Vagina (tissue), 2 donors: ENCODE measurements at regions not wholly inside any gene's neighbourhood (a gene's known extent, or its start where the extent isn't known, plus 50 kb on each side); places are given as distances from the start of the nearest gene placed in this dataset.

Experiments used
- DNase-seq, 2 donors: peaks; one replicate each; pipeline ENCODE4 v3.0.0-alpha.2; 2017; ENCODE audit errors: extremely low spot score in 2 of 2
- H3K27ac ChIP-seq: fragments of 200-600 bp; sonication (generic); one replicate; pipeline ENCODE4 v1.5.1; 2019
- H3K27me3 ChIP-seq: fragments of 200-600 bp; sonication (generic); one replicate; pipeline ENCODE4 v1.5.1; 2019
- H3K36me3 ChIP-seq, 2 donors: fragments of 200-600 bp; sonication (generic); one replicate each; pipeline ENCODE4 v1.5.1; 2017 to 2019
- H3K4me1 ChIP-seq: fragments of 200-600 bp; sonication (generic); one replicate; pipeline ENCODE4 v1.5.1; 2019
- H3K4me3 ChIP-seq, 2 donors: fragments of 200-600 bp; sonication (generic); 1 replicate in 1 of 2; 2 replicates in 1 of 2; pipeline ENCODE4 v1.5.1; 2016 to 2019
- H3K9me3 ChIP-seq: fragments of 200-600 bp; sonication (generic); one replicate; pipeline ENCODE4 v1.5.1; 2019
- POLR2A ChIP-seq, 2 donors: fragments of 450-650 bp; IDR thresholded peaks; one replicate each; pipeline ENCODE4 v1.6.1; 2017; ENCODE audit warnings: antibody characterized with exemption in 2 of 2, mild to moderate bottlenecking in 2 of 2, moderate library complexity in 2 of 2
- POLR2AphosphoS5 ChIP-seq, 2 donors: sonication (generic); formaldehyde crosslinking; IDR thresholded peaks; one replicate each; pipeline ENCODE4 v1.9.0; 2017; ENCODE audit warnings: antibody characterized with exemption in 2 of 2, mild to moderate bottlenecking in 2 of 2, low read depth in 1 of 2; ENCODE audit not compliant: insufficient read depth in 1 of 2
- intact Hi-C: fragments of 100-400 bp; cut with DNase I; formaldehyde crosslinking; loops from one replicate; pipeline ENCODE4 v1.15.1; 2023
- TF ChIP-seq, protein P1 (sequence below), 3 experiments: fragments of 450-650 bp in 2 of 3; fragments of 200-600 bp in 1 of 3; sonication (generic) in 1 of 3; IDR thresholded peaks; one replicate each; pipeline ENCODE4 v1.5.1; 2017 to 2019; ENCODE audit warnings: antibody characterized with exemption in 3 of 3, mild to moderate bottlenecking in 2 of 3, moderate library complexity in 2 of 3

DNA sequence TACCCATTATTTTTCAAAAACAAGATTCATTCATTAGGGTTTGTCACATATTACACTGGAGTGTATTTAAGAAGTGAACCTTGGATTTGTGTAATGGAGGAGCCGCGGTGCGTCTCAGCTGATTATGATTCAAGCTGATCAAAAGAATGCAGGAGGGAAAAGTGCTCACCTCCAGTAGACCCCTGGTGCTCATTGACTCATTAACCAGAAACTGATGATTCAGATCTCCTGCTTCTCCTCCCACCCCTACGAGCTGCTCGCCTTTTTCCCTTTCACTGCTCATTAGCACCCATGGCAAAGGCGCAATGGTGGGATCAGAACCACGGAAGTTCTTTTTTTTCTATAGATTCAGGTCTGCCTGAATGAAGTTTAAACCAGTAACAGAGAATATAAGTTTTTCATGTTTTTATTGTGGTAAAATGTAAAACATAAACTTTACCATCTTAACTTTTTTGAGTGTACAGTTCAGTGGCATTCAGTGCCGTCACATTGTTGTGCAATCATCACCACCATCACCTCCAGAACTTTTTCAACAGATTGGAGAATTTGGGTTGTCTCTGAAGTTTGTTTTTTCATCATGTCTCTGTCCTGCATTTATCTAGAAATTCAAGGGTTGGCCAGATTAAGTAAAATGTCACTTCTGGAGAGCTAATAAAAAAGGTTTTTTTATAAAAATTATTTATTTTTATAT, 101.6 kb downstream of the LINC00237 start:
- H3K27me3 ChIP-seq, result no peaks in the 10 kb centered on the region
- TF ChIP-seq, protein P1, sequence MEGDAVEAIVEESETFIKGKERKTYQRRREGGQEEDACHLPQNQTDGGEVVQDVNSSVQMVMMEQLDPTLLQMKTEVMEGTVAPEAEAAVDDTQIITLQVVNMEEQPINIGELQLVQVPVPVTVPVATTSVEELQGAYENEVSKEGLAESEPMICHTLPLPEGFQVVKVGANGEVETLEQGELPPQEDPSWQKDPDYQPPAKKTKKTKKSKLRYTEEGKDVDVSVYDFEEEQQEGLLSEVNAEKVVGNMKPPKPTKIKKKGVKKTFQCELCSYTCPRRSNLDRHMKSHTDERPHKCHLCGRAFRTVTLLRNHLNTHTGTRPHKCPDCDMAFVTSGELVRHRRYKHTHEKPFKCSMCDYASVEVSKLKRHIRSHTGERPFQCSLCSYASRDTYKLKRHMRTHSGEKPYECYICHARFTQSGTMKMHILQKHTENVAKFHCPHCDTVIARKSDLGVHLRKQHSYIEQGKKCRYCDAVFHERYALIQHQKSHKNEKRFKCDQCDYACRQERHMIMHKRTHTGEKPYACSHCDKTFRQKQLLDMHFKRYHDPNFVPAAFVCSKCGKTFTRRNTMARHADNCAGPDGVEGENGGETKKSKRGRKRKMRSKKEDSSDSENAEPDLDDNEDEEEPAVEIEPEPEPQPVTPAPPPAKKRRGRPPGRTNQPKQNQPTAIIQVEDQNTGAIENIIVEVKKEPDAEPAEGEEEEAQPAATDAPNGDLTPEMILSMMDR (IDR thresholded peaks at IDR 0.05), result no peak
- TF ChIP-seq POLR2AphosphoS5 (IDR thresholded peaks at IDR 0.05; ENCODE audit: insufficient read depth in 1 of 2, low read depth in 1 of 2), result no peak
- no peak for TF ChIP-seq POLR2A (IDR thresholded peaks at IDR 0.05)
- H3K4me1 ChIP-seq, result no peaks in the 10 kb centered on the region
- no peak for DNase-seq
- no peak overlapping the region for H3K27ac ChIP-seq
- no peaks in the 10 kb centered on the region for H3K9me3 ChIP-seq
- intact Hi-C loops, result no loop called here
- H3K36me3 ChIP-seq, result no peaks in the 10 kb centered on the region
- H3K4me3 ChIP-seq, result no peak overlapping the region

DNA sequence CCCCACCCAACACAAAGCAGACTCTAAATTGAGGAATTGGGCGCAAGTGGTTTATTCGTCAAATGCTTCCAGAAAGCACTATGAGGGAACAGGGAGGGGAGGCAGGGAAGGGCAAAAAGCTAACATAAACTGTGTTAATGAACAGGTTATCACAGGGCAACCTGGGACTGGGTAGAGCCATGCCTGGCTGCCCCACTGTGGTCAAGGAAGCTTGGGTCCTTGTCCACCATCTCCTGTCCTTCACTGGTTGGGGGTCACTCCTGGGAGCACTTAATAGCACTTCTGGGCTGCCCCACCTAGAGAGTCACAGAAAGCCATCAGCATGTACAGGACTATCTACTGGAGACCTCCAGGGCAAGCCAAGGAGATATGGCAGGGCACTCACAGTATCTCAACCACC, 102.3 kb downstream of the LINC00237 start:
- no peak for DNase-seq
- no peaks in the 10 kb centered on the region for H3K4me1 ChIP-seq
- no peaks in the 10 kb centered on the region for H3K36me3 ChIP-seq
- TF ChIP-seq, protein P1 (IDR thresholded peaks at IDR 0.05), result no peak
- no peak for TF ChIP-seq POLR2A (IDR thresholded peaks at IDR 0.05)
- no peak for TF ChIP-seq POLR2AphosphoS5 (IDR thresholded peaks at IDR 0.05; ENCODE audit: insufficient read depth in 1 of 2, low read depth in 1 of 2)
- no peaks in the 10 kb centered on the region for H3K9me3 ChIP-seq
- H3K27ac ChIP-seq, result no peak overlapping the region
- H3K27me3 ChIP-seq, result no peaks in the 10 kb centered on the region
- intact Hi-C loops, result no loop called here
- H3K4me3 ChIP-seq, result no peak overlapping the region

DNA sequence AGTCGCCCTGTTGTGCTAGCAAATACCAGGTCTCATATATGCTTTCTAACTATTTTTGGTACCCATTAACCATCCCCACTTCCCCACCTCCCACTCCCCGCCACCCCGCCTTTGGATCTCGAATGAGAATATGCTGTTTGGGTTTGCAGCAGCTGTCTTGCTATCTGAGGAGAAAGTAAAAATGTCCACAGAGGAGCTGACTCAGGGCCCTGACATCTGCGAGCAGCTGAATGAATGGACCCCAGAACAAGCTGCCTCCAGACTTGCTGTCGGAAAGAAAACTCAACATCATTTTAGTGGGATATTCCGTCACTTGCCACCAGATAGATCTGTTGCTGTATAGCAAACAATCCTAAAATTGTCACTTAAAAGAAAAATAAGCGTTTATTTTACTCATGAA, 103.7 kb downstream of the LINC00237 start:
- no peaks in the 10 kb centered on the region for H3K9me3 ChIP-seq
- H3K36me3 ChIP-seq, result no peaks in the 10 kb centered on the region
- H3K4me1 ChIP-seq, result no peaks in the 10 kb centered on the region
- no peak for DNase-seq
- H3K4me3 ChIP-seq, result no peak overlapping the region
- intact Hi-C loops, result no loop called here
- no peak overlapping the region for H3K27ac ChIP-seq
- no peaks in the 10 kb centered on the region for H3K27me3 ChIP-seq
- TF ChIP-seq POLR2A (IDR thresholded peaks at IDR 0.05), result no peak
- TF ChIP-seq, protein P1 (IDR thresholded peaks at IDR 0.05), result no peak

DNA sequence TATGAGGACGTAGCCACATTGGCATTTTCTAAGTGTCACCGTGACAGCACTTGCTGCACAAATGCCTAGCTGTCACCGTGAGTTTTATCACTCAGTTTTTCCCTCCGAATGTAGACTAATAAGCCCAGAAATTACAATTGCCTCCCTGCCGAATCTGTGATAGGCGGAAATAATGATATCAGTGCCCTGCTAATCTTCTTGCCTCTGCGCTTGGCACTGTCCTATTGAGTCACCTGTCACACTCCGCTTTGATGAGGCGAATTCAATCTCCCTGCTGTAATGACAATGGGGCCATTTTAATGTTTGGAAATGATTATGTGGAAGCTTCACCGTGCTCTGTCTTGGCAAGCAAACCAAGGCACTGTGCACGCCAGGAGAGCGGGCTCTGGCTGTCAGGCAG, 112.8 kb downstream of the LINC00237 start:
- no peak for TF ChIP-seq POLR2A (IDR thresholded peaks at IDR 0.05)
- H3K9me3 ChIP-seq, result no peaks in the 10 kb centered on the region
- no peak overlapping the region for H3K27ac ChIP-seq
- no peak overlapping the region for H3K4me3 ChIP-seq
- no peaks in the 10 kb centered on the region for H3K27me3 ChIP-seq
- no peaks in the 10 kb centered on the region for H3K36me3 ChIP-seq
- intact Hi-C loops, result no loop called here
- H3K4me1 ChIP-seq, result no peaks in the 10 kb centered on the region
- DNase-seq, result no peak

DNA sequence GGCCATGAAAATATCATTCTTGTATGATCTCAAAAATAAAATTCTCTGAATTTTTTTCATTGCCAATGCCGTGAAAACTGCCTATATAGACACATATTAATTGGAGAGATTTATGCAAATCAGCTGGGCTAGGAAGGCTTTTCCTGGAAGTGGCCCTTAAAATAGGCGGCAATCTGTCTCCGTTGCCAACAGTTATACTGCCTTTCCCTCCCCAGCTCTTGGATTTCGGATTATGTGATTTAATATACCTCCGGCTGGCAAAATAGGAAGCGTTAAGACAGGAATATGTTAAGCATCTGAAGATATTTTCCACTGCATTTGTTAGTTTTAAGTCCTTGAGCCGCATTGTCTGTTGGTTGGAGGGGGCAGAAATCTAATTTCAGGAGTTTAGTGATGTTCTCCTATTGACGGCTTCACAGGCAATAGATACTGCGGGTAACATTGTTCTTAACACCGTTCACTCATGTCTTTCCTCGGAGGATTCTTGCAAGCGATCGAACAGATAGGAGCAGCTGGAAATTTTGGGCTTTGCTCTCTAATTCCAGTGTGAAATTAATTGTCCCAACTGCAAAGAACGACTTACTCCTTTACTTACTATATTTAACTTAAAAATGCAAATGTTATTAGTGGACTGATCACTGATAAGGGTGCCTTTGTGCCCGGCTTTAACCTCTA, 113.3 kb downstream of the LINC00237 start:
- no peak for DNase-seq
- TF ChIP-seq POLR2AphosphoS5 (IDR thresholded peaks at IDR 0.05; ENCODE audit: insufficient read depth in 1 of 2, low read depth in 1 of 2) (no peak), POLR2A (IDR thresholded peaks at IDR 0.05) (no peak)
- TF ChIP-seq, protein P1 (IDR thresholded peaks at IDR 0.05), result no peak
- no peak overlapping the region for H3K4me3 ChIP-seq
- intact Hi-C loops, result no loop called here
- no peaks in the 10 kb centered on the region for H3K4me1 ChIP-seq
- no peaks in the 10 kb centered on the region for H3K9me3 ChIP-seq
- H3K27ac ChIP-seq, result no peak overlapping the region
- no peaks in the 10 kb centered on the region for H3K27me3 ChIP-seq
- no peaks in the 10 kb centered on the region for H3K36me3 ChIP-seq
